HG03097 (cell line): ENCODE measurements at regions not wholly inside any gene's neighbourhood (a gene's known extent, or its start where the extent isn't known, plus 50 kb on each side); places are given as distances from the start of the nearest gene placed in this dataset.
"Not testable (repeated sequence)": the region's sequence is repeated elsewhere in the genome, so short reads cannot be mapped to it uniquely, and the experiment has no call there.

Source experiments
- ATAC-seq: cut with Tn5 transposase; IDR thresholded peaks from one replicate; pipeline ENCODE4 v1.9.1; 2021; ENCODE audit not compliant: unreplicated experiment, low FRiP score

- ATAC-seq = no peak
These were observed 958.6 kb downstream of the NXPH1 start for GRCh38 chr7:9391984-9392383.

- not testable (repeated sequence) for ATAC-seq
These were observed 971.0 kb downstream of the NXPH1 start for GRCh38 chr7:9404386-9404785.

- ATAC-seq = no peak
These were observed 974.4 kb downstream of the NXPH1 start for GRCh38 chr7:9407816-9408215.

GRCh38 chr7:9453521-9453920 is 1020.1 kb downstream of the NXPH1 start:
- no peak for ATAC-seq

DNA sequence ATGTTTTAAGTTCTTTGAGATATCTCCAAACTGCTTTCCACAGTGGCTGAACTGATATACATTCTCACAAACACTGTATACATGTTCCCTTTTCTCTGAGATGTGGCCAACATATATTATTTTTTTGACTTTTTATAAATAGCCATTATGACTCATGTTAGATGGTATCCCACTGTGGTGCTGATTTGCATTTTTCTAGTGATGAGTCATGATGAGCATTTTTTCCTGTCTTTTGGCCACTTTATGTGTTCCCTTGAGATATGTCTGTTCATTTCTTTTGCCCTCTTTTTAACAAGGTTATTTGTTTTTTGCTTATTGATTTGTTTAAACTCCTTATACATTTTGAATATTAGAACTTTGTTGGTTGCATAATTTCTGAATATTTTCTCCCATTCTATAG is 1055.1 kb downstream of the NXPH1 start:
- no peak for ATAC-seq

DNA sequence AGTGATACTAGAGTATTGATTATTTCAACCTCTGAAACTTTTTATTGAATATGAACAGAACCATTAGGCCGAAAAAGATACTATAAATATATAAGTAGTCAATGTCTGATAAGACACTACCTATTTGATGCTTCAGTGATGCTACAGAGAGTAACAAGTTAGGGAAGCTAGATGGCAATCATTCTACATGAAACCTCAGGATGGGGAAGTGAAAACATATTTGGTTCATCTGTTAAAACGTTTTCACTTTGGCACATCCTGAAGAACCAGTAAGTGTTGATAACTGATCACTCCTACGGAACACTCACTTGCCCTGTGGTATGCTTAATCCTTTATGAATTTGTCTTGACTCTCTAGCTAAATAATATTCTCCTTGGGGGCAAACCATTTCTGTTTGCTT is 1064.9 kb downstream of the NXPH1 start:
- ATAC-seq = no peak

DNA sequence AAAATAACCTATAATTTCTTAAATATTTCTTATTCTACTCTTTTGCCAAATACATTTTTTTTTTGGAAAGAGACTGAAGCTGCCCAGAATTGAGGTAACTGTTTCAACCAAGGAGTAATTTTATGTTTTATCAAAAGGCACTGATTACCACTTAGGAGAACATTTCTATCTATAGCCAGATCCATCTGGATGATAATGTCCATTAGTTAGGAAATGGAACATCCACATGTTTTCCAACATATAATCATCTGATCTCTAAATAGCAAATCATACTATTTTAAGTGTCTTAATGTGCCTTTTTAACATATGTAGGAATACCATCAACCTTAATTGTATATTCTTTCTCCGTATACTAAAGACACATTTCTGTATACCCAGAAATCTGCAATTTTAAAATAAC is 1068.9 kb downstream of the NXPH1 start:
- ATAC-seq = no peak

DNA sequence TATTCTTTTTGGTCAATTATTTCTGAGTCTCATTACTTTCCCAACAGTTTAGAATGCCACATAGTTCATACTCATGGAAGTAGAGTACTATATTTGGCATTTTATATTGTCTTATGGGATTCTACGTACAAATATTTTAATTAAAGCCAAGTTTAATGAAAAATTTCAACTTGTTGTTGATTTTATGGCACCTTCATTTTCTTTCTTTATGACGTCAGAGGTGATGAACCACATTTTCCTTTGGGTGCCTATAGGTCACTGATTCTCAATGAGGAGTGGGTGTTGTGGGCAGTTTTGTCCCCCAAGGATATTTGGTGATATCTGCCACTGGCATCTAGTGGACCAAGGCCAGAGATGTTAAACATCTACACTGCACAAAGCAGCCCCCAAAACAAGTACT is 1071.3 kb downstream of the NXPH1 start:
- no peak for ATAC-seq

DNA sequence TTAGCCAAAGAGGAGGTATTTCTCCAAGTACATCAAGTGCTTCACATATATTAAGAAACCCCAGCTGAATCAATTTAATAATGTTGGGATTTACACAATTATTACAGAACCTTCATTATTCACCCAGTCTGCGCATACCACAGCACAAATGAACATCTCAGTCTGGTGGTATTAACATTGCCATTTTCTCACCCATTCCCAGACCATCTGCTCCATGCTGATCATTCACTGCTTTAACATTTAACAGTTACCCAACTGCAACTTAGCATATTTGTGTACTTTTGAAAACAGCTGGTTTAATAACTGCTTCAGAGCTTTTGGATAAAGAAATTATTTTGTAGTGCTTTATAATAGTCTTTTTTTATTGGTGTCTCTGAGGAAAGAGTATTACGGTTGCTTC is 1072.1 kb downstream of the NXPH1 start:
- ATAC-seq = no peak

- ATAC-seq = no peak
These were observed 1073.9 kb downstream of the NXPH1 start for GRCh38 chr7:9507290-9507689.

GRCh38 chr7:9516662-9517061 is 1083.3 kb downstream of the NXPH1 start:
- ATAC-seq = no peak

DNA sequence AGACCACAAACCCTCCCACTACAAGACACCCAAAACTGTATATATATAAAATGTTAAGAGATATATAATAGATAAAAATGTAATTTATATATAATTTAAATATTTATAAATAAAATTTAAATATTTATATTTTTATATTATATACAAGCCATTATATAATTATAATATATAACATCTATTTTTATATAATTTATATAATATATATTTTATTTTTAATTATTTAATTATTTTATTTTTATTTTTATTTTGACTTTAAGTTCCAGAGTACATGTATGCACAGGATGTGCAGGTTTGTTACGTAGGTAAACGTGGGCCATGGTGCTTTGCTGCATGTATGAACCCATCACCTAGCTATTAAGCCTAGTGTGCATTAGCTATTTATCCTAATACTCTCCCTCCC is 1090.2 kb downstream of the NXPH1 start:
- no peak for ATAC-seq

GRCh38 chr7:9552431-9552830 is 1119.0 kb downstream of the NXPH1 start:
- not testable (repeated sequence) for ATAC-seq

- ATAC-seq = no peak
These were observed 1124.4 kb downstream of the NXPH1 start for GRCh38 chr7:9557853-9558252.

DNA sequence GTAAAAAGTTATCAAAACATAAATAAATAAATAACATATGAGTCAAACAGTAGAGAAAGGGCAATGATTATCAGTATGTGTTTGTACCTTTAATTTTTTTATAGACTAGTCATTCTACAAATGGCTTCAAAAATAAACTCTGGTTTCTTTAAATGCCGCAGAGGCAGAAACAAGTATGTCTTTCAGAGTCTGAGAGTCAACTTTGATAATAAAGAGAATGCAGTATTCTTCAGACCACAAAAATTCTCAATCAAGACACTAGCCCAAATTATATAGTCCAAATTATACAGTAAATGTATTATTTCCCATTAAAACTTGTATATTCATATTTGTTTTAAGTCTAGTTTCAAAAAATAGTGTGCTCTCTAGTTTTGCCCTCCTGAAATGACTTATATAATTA is 1142.3 kb downstream of the NXPH1 start:
- ATAC-seq = no peak

DNA sequence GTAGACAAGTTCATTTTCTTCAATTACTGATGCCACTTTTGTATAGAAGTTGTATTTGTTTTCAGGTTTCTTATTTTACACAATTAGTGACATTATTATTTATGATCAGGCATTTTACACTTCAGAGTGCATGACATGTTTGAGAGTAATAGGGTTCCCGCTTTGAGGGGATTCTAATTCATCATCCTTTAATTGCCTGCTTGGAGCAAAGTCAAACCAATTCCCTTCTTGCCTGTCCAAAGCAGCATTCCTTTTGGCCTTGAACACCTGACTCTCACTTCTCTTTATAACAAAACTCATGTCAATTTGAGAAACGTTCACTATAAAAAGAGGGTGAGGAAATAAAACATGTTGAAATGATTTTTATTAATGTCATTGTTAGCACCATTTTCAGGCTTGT is 1149.4 kb downstream of the NXPH1 start:
- ATAC-seq = no peak

GRCh38 chr7:9598411-9598810 is 1165.0 kb downstream of the NXPH1 start:
- no peak for ATAC-seq

- ATAC-seq = no peak
These were observed 1167.6 kb downstream of the NXPH1 start for GRCh38 chr7:9600974-9601373.

DNA sequence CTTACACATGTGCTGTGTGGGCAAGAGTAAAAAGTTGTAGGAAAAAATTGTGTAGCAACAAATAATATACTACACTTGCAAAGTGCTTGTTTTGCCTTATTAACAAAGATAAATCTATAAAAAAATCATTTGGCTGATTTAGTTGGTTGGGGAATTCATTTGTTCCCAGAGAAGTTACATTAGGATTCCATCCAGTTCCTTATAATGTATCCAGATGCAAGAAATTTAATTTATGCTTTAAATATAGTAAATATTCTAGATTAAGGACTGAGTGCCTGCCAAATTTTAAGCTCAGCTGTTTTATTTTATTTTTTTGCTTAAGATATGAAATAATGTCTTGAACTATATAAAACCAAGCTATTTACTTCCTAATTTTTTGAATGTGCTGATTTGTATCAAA is 1169.9 kb downstream of the NXPH1 start:
- no peak for ATAC-seq

DNA sequence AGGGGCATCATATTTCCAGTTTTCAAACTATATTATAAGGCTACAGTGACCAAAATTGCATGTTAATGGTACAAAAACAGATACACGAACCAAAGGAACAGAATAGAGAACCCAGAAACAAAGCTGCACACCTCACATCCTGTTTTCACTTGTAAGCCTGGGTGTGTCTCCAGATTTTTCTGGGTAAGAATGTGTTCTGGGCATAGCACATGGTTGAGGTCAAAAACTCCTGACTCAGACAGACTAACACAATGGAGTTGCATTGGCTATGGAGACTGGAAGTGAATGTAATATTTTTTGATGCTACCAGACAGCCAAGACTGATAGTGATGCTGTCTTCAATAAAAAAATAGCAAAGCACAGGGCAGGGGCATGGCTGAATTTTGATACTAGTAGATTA is 1175.2 kb downstream of the NXPH1 start:
- no peak for ATAC-seq

GRCh38 chr7:9620899-9621298 is 1187.5 kb downstream of the NXPH1 start:
- not testable (repeated sequence) for ATAC-seq

- ATAC-seq = not testable (repeated sequence)
These were observed 1188.0 kb downstream of the NXPH1 start for GRCh38 chr7:9621306-9621902.

GRCh38 chr7:9621927-9622326 is 1188.5 kb downstream of the NXPH1 start:
- no peak for ATAC-seq
